ENCODE measurements at regions not wholly inside any gene's neighbourhood (a gene's known extent, or its start where the extent isn't known, plus 50 kb on each side); places are given as distances from the start of the nearest gene placed in this dataset.

DNA sequence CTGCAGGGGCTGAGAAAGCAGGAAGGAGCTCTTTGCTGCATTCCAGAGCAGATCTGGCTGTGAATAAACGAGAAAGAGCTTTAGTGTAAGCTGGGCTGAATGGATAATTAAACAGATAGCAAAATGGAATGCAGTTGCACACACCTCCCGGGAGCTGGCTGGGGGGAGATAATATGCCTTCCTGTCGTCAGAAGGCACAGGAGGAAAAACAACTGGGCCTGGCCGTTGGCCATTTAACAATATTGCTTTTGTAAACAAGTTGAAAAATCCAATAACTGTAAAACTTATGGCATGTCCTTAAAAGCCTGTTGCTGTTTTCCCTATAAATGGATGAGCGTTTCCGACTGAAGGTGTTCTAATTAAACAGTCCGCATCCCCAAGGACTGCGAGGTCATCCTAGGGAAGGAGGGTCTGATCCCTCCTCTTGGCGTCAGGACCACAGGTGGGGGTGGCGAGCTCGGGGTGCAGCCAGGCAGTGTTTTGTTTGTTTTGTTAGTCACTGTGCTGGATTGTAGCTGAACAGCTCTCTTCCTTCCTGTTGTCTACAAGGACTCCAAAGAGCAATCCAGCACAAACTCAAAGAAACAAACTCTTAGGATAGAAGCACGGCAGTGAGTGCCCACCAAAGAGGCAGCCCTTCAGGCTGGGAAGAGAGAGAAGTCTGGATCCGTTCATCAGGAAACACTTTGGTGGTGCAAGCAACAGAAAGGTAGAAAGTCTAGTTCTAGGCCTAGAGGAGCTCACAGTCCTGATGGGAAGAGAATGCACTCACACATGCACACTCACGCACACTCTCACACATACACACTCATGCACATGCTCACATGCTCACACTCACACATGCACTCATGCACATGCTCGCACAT lies 133.4 kb upstream of the SMAD3 start:
- peak; percentile 91 for DNase-seq (ENCODE audit: low spot score)

DNA sequence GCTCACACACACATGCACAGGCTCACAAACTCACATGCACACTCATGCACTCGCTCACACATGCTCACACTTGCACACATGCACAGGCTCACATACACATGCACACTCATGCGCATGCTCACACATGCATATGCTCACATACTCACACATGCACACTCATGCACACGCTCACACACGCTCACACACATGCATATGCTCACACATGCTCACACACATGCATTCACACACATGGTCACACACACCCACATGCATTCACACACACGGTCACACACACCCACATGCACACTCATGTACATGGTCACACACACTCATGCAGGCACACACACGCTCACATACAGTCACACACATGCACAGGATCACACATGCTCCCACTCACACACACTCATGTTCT lies 132.8 kb upstream of the SMAD3 start:
- DNase-seq (ENCODE audit: low spot score): no peak

DNA sequence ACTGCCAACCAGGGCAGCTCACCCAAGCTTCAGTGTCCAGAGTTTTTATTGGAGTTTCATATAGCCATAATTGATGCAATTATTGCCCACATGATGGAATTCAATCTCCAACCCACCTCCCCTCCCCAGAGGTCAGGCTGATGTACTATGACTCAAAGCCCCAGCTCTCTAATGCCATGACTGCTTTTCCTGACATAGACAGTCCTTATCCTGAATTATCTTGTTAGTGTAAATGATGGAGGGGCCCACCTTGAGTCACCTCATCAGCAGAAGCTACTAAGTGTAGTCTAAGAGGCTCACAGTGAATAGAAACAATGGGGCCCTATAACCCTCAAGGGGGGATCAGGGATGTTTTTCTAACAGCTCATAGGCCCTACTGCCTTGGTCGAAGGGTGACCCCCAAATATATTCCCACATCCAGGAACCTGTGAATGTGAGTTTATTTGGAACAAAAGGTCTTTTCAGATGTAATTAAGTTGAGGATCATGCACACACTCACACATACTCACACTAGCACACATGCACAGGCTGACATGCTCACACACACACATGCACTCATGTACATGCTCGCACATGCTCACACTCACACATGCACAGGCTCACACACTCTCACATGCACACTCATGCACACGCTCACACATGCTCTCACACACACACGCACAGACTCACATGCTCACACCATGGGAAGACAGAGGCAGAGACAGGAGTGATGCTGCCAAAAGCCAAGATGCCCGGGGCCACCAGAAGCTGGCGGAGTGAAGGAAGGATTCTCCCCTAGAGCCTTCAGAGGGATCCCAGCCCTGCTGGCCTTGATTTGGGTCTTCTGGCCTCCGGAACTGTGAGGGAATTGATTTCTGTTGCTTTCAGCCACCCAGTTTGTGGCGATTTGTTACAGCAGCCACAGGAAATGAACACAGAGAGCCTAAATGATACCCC lies 131.2 kb upstream of the SMAD3 start:
- DNase-seq (ENCODE audit: low spot score): no peak

DNA sequence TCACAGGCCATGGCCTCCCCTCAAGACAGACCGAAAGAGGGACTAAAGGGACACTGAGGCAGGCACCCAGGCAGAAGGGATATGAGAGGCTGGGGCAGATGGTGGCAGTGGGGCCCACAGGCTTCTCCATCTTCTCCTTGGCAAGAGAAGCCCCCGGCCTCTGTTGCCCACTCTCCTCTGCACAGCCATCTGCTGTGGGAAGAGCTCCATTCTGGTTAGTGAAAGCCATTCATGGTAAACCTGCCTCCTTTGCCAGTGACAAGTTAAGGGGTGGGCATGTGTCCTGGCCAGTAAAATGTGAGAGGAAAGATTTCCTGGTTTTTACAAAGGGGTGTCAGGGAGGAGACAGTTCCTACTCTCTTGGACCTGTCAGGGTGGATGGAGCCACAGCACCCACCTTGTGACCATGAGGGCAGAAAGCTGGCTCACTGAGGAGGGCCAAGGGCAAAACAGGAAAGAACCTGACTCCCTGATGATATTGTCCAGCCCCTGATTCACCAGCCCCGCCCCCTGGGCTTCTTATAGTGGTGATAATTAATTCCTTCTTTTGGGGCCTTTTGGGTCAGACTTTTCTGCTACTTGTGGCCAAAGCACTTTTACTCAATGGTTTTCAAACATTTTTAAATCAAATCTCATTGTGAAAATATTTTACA lies 130.4 kb upstream of the SMAD3 start:
- no peak for DNase-seq (ENCODE audit: low spot score)

DNA sequence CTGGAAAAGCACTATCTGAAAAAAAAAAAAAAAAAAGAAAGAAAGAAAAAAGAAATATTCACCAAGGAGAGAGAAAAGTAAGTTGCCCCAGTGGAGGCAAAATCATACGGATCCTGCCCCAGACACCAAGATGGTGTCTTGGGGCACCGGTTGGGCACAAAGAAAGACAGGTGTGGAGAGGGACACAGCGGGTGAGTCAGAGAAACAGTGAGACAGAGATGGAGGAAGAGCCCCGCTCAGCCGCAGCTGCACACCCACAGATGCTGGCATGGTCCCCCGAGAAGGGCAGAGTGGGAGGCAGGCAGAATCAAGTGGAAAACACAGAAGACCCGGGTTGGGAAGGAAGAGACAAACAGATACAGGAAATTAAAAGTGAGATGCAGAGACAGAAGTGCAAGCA lies 129.7 kb upstream of the SMAD3 start:
- DNase-seq (ENCODE audit: low spot score): no peak

DNA sequence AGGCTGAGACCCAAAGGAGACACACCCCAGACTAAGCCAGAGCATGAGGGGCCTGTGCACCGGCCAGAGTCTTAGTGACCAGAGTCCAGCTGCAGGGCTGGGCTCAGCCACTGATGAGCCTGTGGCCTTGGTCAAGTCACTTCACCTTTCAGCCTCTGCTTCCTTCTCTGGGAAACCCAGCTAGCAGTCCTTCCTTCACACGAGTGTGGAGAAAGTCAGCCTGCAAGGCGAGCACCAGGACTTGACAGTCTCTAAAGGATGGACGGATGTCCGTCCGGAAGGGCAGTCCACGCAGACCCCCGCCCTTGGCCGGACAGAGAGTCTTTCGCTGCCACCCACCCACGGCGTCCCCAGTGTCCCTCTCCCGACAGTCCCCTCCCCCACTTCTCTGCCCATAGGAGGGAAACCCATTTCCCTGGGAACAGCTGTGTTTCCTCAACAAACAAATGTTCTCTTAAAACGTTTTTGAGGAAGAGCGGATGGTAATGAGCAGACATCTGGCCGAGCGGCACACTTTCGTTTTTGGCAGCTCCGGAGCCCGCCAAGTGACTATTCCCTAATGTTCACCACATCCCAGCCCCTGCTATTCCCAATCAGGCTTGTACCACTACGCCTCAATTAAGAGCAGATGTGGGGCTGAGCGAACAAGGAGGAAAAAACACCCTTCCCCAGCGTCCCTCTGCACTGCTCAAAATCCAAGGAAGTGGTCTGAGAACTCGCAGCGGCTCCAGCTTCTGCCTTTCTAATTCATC lies 129.1 kb upstream of the SMAD3 start:
- DNase-seq (ENCODE audit: low spot score): no peak

DNA sequence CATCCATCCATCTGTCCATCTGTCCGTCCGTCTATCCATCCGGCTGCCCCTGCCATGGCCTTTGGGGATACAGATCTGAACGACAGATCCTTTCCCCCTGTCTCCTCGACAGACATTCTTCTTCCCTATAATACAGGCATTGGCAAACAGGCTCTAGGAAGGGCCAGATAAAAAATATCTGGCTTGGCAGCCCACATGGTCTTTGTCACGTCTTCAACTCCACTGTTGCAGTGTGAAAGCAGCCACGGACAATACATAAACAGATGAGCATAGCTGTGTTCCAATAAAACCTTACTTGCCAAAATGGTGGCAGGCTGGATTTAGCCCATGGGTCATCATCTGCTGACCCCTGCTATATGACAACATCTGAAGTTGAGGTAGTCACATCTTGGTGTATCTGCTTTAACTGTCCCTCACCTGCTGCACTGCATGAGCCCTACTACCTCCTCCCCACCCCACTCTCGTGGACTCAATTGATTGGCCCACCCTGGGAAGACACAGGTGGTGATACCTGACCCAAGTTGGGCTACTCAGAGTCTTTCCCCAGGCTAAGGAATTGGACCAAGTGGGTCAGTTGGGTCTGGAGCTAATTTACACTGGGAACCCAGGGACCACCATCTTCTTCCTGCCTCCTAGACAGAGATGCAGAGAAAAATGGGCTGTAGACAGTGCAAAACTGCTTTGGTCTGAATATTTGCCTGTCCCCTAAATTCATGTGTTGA lies 128.4 kb upstream of the SMAD3 start:
- DNase-seq (ENCODE audit: low spot score): no peak

DNA sequence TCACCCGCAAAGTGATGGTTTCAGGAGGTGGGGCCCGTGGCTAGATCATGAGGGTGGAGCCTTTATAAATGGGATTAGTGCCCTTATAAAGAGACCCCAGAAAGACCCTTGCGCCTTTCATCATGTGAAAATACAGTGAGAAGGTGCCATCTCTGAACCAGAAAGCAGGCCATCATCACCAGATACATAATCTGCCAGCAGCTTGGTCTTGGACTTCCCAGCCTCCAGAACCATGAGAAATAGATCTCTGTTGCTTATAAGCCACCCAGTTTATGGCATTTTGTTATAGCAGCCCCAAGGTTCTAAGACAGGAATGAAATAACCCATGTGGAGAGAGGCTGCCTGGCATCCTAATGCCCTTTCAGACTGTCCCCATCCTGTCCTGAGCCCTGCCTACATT lies 127.8 kb upstream of the SMAD3 start:
- no peak for DNase-seq (ENCODE audit: low spot score)

DNA sequence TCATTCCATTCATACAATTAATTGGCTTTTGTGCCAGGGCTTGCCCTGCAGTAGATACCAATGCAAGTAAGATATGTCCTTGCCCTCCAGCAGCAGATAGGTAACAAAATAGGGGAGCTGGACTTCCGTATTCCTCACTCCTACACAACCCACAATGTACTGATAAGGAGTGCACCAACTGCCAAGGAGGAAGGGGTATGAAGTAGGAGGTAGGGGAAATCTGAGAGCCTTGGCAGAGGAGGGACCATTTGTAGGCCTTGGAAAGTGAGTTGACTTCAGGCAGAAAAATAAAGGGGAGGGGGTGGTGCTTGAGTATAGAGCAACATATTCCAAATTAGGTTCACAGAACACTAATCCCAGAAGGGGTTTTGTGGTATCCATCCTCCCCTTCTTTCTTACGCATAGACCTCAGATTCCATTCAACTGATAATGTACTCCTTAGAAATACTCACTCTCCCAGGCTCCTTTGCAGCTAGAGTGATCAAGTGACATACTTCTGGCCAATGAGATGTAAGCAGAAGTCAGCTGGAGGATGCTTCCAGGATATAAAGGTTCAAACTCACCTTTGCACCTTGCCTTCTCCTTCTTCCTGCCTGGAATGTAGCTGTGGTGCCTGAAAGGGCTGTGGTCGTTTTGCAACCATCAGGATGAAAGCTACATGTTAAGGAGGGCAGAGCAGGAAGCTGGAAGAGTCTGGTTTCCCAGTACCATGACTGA lies 127.1 kb upstream of the SMAD3 start:
- peak; percentile 12 for DNase-seq (ENCODE audit: low spot score)

DNA sequence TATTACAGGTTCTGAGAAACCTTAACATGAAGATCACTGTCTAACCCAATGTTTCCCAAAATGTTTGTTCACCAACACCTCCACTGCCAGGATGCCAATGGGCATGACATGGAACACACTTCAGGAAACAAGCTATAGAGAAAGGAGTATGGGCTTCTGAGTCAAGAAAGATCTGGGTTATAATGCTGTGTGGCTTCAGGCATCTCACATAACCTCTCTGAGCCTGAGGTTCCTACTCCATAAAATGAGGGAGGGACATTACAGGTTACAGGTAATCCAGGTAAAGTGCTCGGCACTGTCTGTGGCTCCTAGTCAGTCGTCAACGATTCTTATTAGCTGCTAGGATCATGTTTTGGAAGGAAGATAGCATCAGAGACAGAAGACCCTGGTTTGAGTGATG lies 126.4 kb upstream of the SMAD3 start:
- no peak for DNase-seq (ENCODE audit: low spot score)

DNA sequence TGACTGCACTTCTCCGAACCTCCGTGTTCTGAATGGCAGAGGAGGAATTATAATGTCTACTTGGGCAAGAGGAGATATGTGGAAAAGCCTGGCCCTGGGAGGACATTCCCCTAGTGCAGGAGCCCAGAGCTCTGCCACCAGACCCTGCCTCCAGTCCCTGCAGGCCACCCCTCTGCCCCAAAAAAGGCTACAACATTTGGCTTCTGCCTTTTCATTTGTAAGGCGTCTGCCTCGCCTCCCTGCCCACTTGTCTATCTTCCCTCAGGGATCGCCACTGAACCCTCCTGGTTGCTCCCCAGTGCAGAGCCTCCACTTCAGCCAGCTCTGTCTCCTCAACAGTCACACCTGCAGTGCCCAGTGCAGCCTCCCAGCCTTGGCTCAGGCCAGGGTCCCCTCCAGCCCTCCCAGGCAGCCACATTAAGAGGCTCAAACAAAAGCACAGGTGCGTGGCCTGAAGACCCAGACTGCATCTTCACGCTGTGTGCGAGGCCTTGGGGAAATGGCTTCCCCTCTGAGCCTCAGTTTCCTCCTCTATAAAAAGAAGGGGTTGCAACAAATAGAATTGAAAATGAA lies 125.9 kb upstream of the SMAD3 start:
- no peak for DNase-seq (ENCODE audit: low spot score)

DNA sequence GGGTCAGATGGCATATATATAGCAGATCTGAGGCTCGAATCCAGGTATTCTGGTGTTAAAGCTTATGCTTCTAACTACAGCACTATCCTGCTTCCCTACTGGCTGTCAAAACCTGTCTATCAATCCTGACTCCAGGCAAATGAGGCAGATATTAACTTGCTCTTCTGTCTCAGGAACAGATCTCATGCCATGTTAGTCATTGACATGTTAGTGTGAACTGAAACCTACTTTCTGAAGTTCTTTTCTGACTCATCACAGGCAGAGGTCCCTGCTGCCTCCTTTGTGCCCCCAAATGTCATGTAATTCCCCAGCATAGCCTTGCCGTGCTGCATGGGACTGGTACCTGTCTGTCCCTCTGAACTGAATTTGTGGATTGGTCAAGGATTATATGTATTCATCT lies 125.0 kb upstream of the SMAD3 start:
- no peak for DNase-seq (ENCODE audit: low spot score)

DNA sequence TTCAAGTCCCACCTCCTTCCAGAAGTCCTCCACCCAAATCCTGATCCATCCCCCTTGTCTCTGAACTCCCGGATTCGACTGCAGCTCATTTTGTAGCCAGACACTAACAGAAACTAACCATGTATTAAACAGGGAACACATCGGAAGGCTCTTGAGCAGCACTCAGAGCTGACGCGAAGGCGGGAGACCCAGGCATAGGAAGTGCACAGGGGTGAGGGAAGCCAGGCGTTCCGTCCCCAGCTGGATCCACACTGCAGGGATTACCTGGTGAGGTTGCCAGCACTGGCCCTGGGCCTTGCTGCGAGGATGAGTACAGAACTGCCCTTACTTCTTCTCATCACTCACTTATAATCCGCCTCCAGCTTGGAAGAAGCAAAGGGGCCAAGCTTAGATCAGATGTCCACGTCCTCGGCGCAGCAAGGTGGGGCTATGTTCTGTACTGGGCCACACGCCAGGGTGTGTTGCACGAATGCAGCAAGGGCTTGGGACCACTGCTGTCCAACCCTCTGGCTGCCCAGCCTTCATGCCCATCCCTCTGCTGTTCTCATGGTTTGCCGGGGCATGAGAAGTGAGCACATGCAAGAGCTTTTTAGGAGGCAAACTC lies 124.2 kb upstream of the SMAD3 start:
- DNase-seq (ENCODE audit: low spot score): no peak

DNA sequence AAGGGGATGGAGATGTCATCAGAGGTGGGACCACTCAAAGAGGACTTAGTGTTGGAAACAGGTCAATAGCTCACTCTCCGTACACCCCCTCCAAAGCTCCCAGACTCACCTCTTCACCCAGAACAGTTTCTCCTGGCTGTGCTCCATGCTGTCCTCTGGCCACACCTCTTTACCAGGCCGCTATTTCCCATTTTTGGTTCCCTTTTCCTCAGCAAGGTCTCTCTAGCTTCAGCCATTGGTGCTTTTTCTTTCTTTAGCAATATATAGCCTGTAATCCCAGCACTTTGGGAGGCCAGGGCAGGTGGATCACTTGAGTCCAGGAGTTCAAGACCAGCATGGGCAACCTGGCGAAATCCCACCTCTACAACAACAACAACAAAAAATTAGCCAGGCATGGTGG lies 123.6 kb upstream of the SMAD3 start:
- DNase-seq (ENCODE audit: low spot score): no peak

DNA sequence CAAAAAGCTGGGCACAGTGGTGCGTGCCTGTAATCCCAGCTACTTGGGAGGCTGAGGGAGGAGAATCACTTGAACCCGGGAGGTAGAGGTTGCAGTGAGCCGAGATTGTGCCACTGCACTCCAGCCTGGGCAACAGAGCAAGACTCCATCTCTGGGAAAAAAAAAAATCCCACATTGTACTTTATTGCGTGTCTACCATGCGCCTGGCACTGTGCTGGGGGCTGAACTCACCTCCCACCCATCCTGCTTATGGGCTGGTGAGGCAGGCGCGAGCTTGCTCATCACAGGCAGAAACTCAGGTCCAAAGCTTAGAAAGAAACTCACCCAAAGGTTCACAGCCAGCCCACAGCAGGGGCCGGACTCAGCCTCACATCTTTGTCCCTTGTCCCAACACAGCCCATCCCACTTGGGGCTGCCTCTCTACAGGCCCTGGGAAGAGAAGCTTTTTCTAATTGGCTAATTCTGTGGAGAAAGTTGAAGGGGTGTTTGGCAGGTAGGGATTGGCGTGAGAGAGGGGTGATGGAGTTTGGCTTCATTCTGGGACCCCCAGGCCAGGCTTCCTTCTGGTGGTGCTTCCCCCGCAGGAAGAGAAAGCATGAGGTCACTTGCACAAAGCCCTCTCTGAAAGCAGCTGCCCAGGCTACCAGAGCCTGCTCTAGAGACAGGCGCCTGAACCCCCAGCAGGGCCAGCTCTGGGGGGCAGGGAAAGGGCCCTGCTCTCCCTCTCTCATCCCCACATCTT lies 122.6 kb upstream of the SMAD3 start:
- no peak for DNase-seq (ENCODE audit: low spot score)

DNA sequence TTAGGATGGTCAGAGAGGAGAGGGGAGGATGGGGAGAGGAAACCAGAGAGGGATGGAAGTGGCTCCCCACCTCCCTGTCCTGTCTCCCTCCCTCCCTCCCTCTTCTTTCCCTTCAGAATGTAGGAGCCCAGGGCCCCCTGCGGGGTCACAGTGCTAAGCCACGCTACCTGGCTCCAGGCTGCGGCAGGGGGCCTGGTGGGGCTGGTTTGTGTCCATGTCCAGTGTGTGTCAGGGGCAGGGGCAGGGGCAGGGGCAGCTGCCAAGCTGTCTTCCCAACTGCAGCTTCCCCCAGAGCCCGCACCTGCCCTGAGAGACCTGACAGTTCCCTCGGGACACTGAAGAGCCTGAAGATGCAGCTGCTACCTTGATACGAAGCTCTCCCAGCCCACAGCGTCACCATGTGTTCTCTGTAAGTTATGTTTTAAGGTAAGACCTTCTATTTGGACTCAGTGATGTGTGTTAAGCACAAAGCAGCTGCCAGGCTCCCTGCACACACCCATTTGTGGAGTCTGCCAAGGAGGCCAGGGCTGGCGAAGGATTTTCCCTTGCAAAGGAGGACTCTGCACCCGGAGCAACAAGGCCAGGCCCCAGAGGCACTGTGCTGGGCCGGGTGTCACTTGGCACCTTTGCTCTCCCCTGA lies 121.8 kb upstream of the SMAD3 start:
- DNase-seq (ENCODE audit: low spot score): no peak

DNA sequence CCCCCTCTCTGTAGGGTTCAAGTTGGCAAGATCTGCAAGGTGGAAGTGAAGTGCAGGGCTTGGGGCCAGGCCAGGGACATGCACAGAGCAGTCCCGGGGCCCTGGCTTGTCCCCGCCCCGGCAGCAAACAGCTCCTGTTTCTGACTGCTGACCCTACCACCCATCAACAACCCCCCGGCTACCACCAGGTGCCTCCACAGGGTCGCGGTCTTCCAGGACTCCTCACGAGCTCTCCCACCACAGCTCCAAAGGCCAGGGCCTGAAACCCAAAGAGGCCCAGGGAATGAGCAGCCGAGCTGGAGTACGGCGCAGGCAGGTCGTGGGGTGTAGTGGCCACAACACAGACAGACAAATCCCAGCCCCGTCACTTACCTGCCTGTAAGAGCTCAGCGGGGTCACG lies 121.3 kb upstream of the SMAD3 start:
- DNase-seq (ENCODE audit: low spot score): no peak

DNA sequence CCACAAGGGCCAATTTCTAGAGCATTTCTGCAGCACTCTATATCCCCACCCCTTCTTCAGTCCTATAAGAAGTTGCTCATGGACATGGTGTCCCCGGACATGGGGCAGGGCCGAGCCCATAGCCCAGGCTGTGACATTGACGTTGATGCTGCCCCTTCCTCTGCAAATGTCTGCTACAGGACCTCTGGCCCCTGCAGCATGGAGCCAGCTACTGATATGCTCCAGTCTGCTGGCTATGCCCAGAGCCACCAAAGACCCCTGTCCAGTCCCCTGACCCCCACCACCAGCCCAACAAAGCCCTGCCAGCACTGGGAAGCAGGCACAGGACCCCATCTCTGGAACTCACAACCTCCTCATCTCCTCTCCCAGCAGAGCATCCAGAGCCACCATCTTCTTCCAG lies 120.1 kb upstream of the SMAD3 start:
- no peak for DNase-seq (ENCODE audit: low spot score)

DNA sequence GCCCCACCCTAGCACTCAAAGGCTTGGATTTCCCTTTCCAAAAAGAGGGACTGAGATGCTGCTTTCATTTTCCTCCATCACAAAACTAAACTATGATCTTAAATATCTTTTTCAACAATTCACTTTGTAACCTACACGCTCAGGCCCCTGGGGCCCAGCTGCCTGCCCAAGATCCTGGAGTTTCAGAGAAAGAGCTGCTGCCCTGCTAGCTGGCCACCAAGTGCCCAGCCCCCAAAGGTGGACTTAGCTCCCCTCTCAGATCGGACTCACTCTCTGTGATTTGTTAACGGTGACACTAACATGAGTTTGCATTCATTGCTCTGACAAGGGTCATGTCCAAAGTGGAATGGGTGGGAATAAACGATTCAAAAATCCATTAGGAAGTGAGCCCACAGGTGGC lies 119.6 kb upstream of the SMAD3 start:
- DNase-seq (ENCODE audit: low spot score): no peak

Data from LoVo (cell line).